Hematopoietic multipotent progenitor cell treated with erythropoietin and hydrocortisone succinate and interleukin-3 and kit ligand, for 4 days (in vitro differentiated cells): ENCODE measurements at regions not wholly inside any gene's neighbourhood (a gene's known extent, or its start where the extent isn't known, plus 50 kb on each side); places are given as distances from the start of the nearest gene placed in this dataset.
"Not testable (repeated sequence)": the region's sequence is repeated elsewhere in the genome, so short reads cannot be mapped to it uniquely, and the experiment has no call there.

Experiments
- DNase-seq: peaks from one replicate; pipeline ENCODE4 v3.0.0-alpha.2; 2015

- DNase-seq, result peak; percentile 0
Measured at GRCh38 chr13:105740739-105741138, 794.7 kb downstream of the EFNB2 start.

- no peak for DNase-seq
Measured at GRCh38 chr13:105737688-105738087, 797.8 kb downstream of the EFNB2 start.

- peak; percentile 4 for DNase-seq
Measured at GRCh38 chr13:105735281-105735680, 800.2 kb downstream of the EFNB2 start.

GRCh38 chr13:105732806-105733529 is 802.5 kb downstream of the EFNB2 start:
- DNase-seq, result no peak

- DNase-seq, result no peak
Measured at GRCh38 chr13:105725887-105726286, 809.6 kb downstream of the EFNB2 start.

GRCh38 chr13:105721016-105721415 is 814.4 kb downstream of the EFNB2 start:
- no peak for DNase-seq

GRCh38 chr13:105719859-105720258 is 815.6 kb downstream of the EFNB2 start:
- no peak for DNase-seq

- no peak for DNase-seq
Measured at GRCh38 chr13:105709181-105709580, 826.3 kb downstream of the EFNB2 start.

GRCh38 chr13:105703843-105704242 is 831.6 kb downstream of the EFNB2 start:
- DNase-seq, result no peak

- DNase-seq, result no peak
Measured at GRCh38 chr13:105702441-105702840, 833.0 kb downstream of the EFNB2 start.

GRCh38 chr13:105692769-105693168 is 842.7 kb downstream of the EFNB2 start:
- DNase-seq, result no peak

GRCh38 chr13:105684216-105684615 is 851.2 kb downstream of the EFNB2 start:
- no peak for DNase-seq

- no peak for DNase-seq
Measured at GRCh38 chr13:105679838-105680237, 855.6 kb downstream of the EFNB2 start.

GRCh38 chr13:105678072-105678471 is 857.4 kb downstream of the EFNB2 start:
- DNase-seq, result no peak

- no peak for DNase-seq
Measured at GRCh38 chr13:105672881-105673280, 862.6 kb downstream of the EFNB2 start.

GRCh38 chr13:105671131-105671530 is 864.3 kb downstream of the EFNB2 start:
- DNase-seq, result not testable (repeated sequence)

GRCh38 chr13:105670179-105670990 is 865.1 kb downstream of the EFNB2 start:
- DNase-seq, result no peak

- no peak for DNase-seq
Measured at GRCh38 chr13:105665284-105665683, 870.2 kb downstream of the EFNB2 start.

- DNase-seq, result no peak
Measured at GRCh38 chr13:105663182-105663581, 872.3 kb downstream of the EFNB2 start.

- no peak for DNase-seq
Measured at GRCh38 chr13:105660561-105660960, 874.9 kb downstream of the EFNB2 start.

- DNase-seq, result no peak
Measured at GRCh38 chr13:105658431-105658830, 877.0 kb downstream of the EFNB2 start.

GRCh38 chr13:105655046-105655445 is 880.4 kb downstream of the EFNB2 start:
- no peak for DNase-seq

GRCh38 chr13:105643966-105644365 is 891.5 kb downstream of the EFNB2 start:
- DNase-seq, result no peak

- DNase-seq, result no peak
Measured at GRCh38 chr13:105642511-105642958, 892.9 kb downstream of the EFNB2 start.
